ENCODE measurements at regions not wholly inside any gene's neighbourhood (a gene's known extent, or its start where the extent isn't known, plus 50 kb on each side); places are given as distances from the start of the nearest gene placed in this dataset.

GRCh38 chr13:42396501-42396900 is 124.5 kb downstream of the AKAP11 start:
- TF ChIP-seq, protein P1, sequence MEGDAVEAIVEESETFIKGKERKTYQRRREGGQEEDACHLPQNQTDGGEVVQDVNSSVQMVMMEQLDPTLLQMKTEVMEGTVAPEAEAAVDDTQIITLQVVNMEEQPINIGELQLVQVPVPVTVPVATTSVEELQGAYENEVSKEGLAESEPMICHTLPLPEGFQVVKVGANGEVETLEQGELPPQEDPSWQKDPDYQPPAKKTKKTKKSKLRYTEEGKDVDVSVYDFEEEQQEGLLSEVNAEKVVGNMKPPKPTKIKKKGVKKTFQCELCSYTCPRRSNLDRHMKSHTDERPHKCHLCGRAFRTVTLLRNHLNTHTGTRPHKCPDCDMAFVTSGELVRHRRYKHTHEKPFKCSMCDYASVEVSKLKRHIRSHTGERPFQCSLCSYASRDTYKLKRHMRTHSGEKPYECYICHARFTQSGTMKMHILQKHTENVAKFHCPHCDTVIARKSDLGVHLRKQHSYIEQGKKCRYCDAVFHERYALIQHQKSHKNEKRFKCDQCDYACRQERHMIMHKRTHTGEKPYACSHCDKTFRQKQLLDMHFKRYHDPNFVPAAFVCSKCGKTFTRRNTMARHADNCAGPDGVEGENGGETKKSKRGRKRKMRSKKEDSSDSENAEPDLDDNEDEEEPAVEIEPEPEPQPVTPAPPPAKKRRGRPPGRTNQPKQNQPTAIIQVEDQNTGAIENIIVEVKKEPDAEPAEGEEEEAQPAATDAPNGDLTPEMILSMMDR (IDR thresholded peaks at IDR 0.05) = no peak
- H3K4me1 ChIP-seq (ENCODE audit: control insufficient read depth, insufficient read depth, low read length) = peaks cover 53% of the 10 kb centered on the region
- no peak overlapping the region for H3K27ac Mint-ChIP-seq
- H3K4me3 Mint-ChIP-seq = peak overlapping the region; percentile 13
- DNase-seq (peak in 1 of 2 donors; percentile 61), ATAC-seq (peak in 2 of 3 donors; percentile 19 to 42)
- intact Hi-C loops (cut with micrococcal nuclease) = no loop called here
- H3K9me3 Mint-ChIP-seq = no peaks in the 10 kb centered on the region
- H3K36me3 Mint-ChIP-seq = no peaks in the 10 kb centered on the region
- peaks cover 58 to 60% of the 10 kb centered on the region in 2 donors for H3K4me1 Mint-ChIP-seq
- no peaks in the 10 kb centered on the region for H3K27me3 ChIP-seq (ENCODE audit: control insufficient read depth, insufficient read depth, low read length)
- no peaks in the 10 kb centered on the region for H3K9me3 ChIP-seq (ENCODE audit: control insufficient read depth, insufficient read depth, low read length)
- H3K4me3 ChIP-seq (ENCODE audit: low read length) = no peak overlapping the region
- WGBS (ENCODE audit: insufficient coverage) = 48% methylated on average over 9 of the region's 9 CpGs
- no peaks in the 10 kb centered on the region for H3K36me3 ChIP-seq (ENCODE audit: control insufficient read depth, insufficient read depth, low read length)
- H3K27ac ChIP-seq (ENCODE audit: low read length) = no peak overlapping the region
- peaks cover 0 to 3% of the 10 kb centered on the region in 2 donors for H3K27me3 Mint-ChIP-seq (ENCODE audit: low read depth in 2 of 2)

DNA sequence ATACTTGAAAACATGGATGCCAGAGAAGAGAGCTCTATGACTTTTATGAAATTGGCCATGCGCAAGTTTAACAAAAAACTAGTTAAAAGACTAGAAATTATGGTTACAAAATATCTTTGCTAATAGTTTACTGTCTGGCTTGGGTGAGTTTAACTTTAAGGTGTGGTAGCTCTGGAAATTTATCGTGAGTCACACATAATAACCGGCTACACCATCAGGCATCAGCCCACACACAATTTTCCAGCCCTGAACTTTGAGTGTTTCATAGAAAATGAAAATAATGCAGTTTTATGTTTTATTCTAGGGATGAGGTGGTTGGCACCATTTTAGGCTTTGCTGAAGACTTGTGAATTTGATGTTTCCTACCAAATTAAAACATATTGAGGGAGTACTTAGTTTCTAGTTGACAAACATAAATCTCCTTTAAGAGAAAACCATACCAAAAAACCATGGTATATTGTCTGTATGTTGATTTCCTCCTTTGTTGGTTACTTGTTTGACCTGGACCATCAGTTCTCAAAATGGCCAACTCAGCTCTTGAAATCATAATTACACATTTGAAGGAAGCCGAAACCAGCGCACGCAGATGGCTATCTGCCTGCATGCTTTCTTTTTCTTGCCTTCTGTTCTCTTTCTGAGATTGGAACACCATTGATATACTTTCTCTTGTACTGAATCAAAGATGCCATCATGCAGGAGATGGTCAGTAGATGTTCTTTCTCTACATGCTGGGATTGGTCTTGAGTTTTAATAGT is 125.1 kb downstream of the AKAP11 start:
- Histone ChIP-seq H3K27ac (ENCODE audit: low read length) (no peak overlapping the region), H3K36me3 (ENCODE audit: control insufficient read depth, insufficient read depth, low read length) (no peaks in the 10 kb centered on the region), H3K27me3 (ENCODE audit: control insufficient read depth, insufficient read depth, low read length) (no peaks in the 10 kb centered on the region), H3K4me1 (ENCODE audit: control insufficient read depth, insufficient read depth, low read length) (peaks cover 52% of the 10 kb centered on the region), H3K4me3 (ENCODE audit: low read length) (no peak overlapping the region), H3K9me3 (ENCODE audit: control insufficient read depth, insufficient read depth, low read length) (no peaks in the 10 kb centered on the region)
- Mint-ChIP-seq H3K27ac (no peak overlapping the region), H3K36me3 (no peaks in the 10 kb centered on the region), H3K4me1 (peaks cover 52 to 55% of the 10 kb centered on the region in 2 donors), H3K4me3 (peak overlapping the region; percentile 13), H3K9me3 (no peaks in the 10 kb centered on the region), H3K27me3 (ENCODE audit: low read depth in 2 of 2) (peaks cover 0 to 3% of the 10 kb centered on the region in 2 donors)
- ATAC-seq = no peak
- 96% methylated on average over 4 of the region's 6 CpGs for WGBS (ENCODE audit: insufficient coverage)
- TF ChIP-seq, protein P1 (IDR thresholded peaks at IDR 0.05) = no peak
- DNase-seq = no peak
- intact Hi-C loops (cut with micrococcal nuclease) = no loop called here

GRCh38 chr13:42398533-42398932 is 126.6 kb downstream of the AKAP11 start:
- peaks cover 0 to 3% of the 10 kb centered on the region in 2 donors for H3K27me3 Mint-ChIP-seq (ENCODE audit: low read depth in 2 of 2)
- no peak overlapping the region for H3K27ac Mint-ChIP-seq
- intact Hi-C loops (cut with micrococcal nuclease) = no loop called here
- H3K36me3 Mint-ChIP-seq = no peaks in the 10 kb centered on the region
- no peak for ATAC-seq
- Histone ChIP-seq H3K4me1 (ENCODE audit: control insufficient read depth, insufficient read depth, low read length) (peaks cover 38% of the 10 kb centered on the region), H3K9me3 (ENCODE audit: control insufficient read depth, insufficient read depth, low read length) (no peaks in the 10 kb centered on the region), H3K4me3 (ENCODE audit: low read length) (no peak overlapping the region), H3K36me3 (ENCODE audit: control insufficient read depth, insufficient read depth, low read length) (no peaks in the 10 kb centered on the region), H3K27me3 (ENCODE audit: control insufficient read depth, insufficient read depth, low read length) (no peaks in the 10 kb centered on the region), H3K27ac (ENCODE audit: low read length) (no peak overlapping the region)
- TF ChIP-seq, protein P1 (IDR thresholded peaks at IDR 0.05) = no peak
- DNase-seq = no peak
- H3K4me3 Mint-ChIP-seq = no peak overlapping the region
- H3K4me1 Mint-ChIP-seq = peaks cover 38 to 40% of the 10 kb centered on the region in 2 donors
- no peaks in the 10 kb centered on the region for H3K9me3 Mint-ChIP-seq
- WGBS (ENCODE audit: insufficient coverage) = 87% methylated on average over 4 of the region's 4 CpGs
